Mesothelial cell of epicardium (in vitro differentiated cells): ENCODE measurements at regions not wholly inside any gene's neighbourhood (a gene's known extent, or its start where the extent isn't known, plus 50 kb on each side); places are given as distances from the start of the nearest gene placed in this dataset.

Experiments used
- DNase-seq, 2 experiments: peaks; one replicate each; pipeline ENCODE4 v3.0.0; 2021; ENCODE audit warnings: low spot score in 2 of 2; ENCODE audit not compliant: unreplicated experiment in 2 of 2
- H3K27ac Mint-ChIP-seq: 2 replicates; pipeline ENCODE4 v1.8.0; 2021; ENCODE audit warnings: mixed read lengths
- H3K27me3 Mint-ChIP-seq: 2 replicates; pipeline ENCODE4 v1.8.0; 2021; ENCODE audit warnings: low read depth, mixed read lengths
- H3K36me3 Mint-ChIP-seq: 2 replicates; pipeline ENCODE4 v1.8.0; 2021; ENCODE audit warnings: mixed read lengths
- H3K4me1 Mint-ChIP-seq: 2 replicates; pipeline ENCODE4 v1.8.0; 2021; ENCODE audit warnings: mixed read lengths
- H3K4me3 Mint-ChIP-seq: 2 replicates; pipeline ENCODE4 v1.8.0; 2021; ENCODE audit warnings: mild to moderate bottlenecking, moderate library complexity, mixed read lengths
- H3K9me3 Mint-ChIP-seq: 2 replicates; pipeline ENCODE4 v1.8.0; 2021; ENCODE audit warnings: mixed read lengths
- TF ChIP-seq, protein P1 (sequence below): fragments of 200-600 bp; sonication (generic); IDR thresholded peaks from one replicate; pipeline ENCODE4 v1.5.0; 2021; ENCODE audit warnings: antibody characterized with exemption; ENCODE audit not compliant: unreplicated experiment

DNA sequence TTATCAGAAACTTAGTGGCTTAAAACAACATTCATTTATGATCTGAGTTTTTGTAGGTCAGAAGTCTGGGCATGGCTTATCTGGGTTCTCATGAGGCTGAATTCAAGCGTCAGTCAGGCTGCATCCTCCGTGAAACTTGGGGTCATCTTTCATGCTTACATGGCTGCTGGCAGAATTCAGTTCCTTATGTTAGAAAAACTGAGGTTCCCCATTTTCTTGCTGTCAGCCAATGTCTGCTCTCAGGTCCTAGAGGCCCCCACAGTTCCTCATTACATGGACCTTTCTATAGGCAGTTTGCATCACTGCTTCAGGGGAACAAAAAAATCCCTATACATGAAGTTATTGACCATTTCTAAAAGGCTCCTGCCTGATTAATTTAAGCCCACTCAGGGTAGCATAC, 83.8 kb upstream of the NMUR2 start:
- Mint-ChIP-seq H3K27ac (no peak overlapping the region), H3K4me3 (no peak overlapping the region), H3K36me3 (no peaks in the 10 kb centered on the region), H3K9me3 (peaks cover 5% of the 10 kb centered on the region), H3K27me3 (peaks cover 1% of the 10 kb centered on the region), H3K4me1 (no peaks in the 10 kb centered on the region)
- DNase-seq, result no peak
- TF ChIP-seq, protein P1, sequence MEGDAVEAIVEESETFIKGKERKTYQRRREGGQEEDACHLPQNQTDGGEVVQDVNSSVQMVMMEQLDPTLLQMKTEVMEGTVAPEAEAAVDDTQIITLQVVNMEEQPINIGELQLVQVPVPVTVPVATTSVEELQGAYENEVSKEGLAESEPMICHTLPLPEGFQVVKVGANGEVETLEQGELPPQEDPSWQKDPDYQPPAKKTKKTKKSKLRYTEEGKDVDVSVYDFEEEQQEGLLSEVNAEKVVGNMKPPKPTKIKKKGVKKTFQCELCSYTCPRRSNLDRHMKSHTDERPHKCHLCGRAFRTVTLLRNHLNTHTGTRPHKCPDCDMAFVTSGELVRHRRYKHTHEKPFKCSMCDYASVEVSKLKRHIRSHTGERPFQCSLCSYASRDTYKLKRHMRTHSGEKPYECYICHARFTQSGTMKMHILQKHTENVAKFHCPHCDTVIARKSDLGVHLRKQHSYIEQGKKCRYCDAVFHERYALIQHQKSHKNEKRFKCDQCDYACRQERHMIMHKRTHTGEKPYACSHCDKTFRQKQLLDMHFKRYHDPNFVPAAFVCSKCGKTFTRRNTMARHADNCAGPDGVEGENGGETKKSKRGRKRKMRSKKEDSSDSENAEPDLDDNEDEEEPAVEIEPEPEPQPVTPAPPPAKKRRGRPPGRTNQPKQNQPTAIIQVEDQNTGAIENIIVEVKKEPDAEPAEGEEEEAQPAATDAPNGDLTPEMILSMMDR, result no peak

DNA sequence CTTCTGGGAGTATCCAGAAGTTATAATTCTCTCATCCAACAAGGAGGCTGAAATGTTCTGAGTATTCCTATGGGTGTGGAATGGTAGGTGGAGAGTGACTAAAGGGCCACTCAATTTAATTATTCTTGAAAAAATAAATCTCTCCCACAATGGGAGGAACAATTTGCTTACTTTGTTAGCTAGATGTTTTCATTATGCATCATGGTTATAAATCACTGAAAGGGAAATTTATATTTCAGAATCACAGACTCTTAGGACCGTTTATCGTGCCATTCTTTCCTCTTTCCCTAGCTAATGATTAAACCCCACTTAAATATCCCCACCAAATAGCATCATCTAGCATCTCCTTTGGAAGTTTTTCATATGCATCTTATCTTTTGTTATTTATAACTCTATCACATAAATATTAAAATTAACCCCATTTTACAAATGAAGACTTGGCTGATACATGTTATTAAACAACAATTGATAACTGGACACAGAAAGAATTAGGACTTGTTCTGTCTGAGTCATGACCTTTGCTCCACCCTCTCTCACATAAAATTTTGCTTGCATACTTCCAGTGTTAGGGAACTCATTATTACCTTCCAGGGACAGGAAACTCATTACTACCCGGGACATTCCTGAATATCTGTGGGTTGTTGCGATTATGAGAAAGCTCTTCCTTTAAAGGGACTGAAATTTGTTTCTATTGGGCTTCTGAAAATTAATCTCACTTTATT, 94.9 kb upstream of the NMUR2 start:
- Mint-ChIP-seq H3K27me3 (no peaks in the 10 kb centered on the region), H3K4me1 (no peaks in the 10 kb centered on the region), H3K27ac (no peak overlapping the region), H3K9me3 (peaks cover 14% of the 10 kb centered on the region), H3K4me3 (no peak overlapping the region), H3K36me3 (no peaks in the 10 kb centered on the region)
- TF ChIP-seq, protein P1, result no peak
- no peak for DNase-seq

DNA sequence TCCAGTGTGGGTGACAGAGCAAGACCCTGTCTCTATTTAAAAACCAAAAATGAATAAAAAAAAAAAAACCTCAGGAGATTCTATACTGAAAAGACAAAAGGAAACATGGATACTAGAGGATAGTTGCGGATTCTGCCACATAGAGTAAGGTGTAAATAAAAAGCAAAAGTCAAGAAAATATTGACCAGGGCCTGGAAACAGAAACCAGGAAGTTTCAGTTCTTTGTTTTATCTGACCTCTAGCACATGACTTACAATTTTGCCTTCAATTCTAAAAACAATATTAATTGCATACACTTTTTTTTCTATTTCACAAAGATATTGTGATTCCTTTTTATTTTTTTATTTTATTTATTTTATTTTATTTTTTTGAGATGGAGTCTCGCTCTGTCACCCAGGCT, 96.2 kb upstream of the NMUR2 start:
- H3K4me3 Mint-ChIP-seq, result no peak overlapping the region
- H3K27me3 Mint-ChIP-seq, result no peaks in the 10 kb centered on the region
- no peaks in the 10 kb centered on the region for H3K36me3 Mint-ChIP-seq
- H3K4me1 Mint-ChIP-seq, result no peaks in the 10 kb centered on the region
- TF ChIP-seq, protein P1, result no peak
- H3K9me3 Mint-ChIP-seq, result peaks cover 5% of the 10 kb centered on the region
- no peak for DNase-seq
- no peak overlapping the region for H3K27ac Mint-ChIP-seq

DNA sequence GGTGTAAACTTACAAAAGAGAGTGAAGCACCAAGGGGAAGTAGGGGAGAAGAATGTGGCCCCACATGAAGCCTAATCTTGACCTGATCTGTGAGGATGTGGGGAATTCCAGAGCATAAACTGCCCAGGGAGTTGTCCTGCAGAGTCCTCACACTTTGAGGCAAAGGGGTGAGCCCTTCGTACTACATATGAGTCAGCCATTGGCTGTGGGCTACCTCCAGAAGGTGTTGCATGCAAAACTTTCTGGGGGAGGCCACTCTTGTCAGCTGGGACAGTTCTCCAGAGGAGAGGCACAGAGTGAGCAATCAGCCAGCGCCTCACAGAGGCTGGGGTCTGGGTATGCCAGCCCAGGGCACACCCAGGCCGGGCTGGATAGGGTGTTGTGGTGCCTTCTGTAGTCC, 98.1 kb upstream of the NMUR2 start:
- no peaks in the 10 kb centered on the region for H3K9me3 Mint-ChIP-seq
- no peak for DNase-seq
- TF ChIP-seq, protein P1, result no peak
- H3K4me3 Mint-ChIP-seq, result no peak overlapping the region
- no peak overlapping the region for H3K27ac Mint-ChIP-seq
- H3K4me1 Mint-ChIP-seq, result no peaks in the 10 kb centered on the region
- H3K27me3 Mint-ChIP-seq, result peaks cover 5% of the 10 kb centered on the region
- no peaks in the 10 kb centered on the region for H3K36me3 Mint-ChIP-seq

DNA sequence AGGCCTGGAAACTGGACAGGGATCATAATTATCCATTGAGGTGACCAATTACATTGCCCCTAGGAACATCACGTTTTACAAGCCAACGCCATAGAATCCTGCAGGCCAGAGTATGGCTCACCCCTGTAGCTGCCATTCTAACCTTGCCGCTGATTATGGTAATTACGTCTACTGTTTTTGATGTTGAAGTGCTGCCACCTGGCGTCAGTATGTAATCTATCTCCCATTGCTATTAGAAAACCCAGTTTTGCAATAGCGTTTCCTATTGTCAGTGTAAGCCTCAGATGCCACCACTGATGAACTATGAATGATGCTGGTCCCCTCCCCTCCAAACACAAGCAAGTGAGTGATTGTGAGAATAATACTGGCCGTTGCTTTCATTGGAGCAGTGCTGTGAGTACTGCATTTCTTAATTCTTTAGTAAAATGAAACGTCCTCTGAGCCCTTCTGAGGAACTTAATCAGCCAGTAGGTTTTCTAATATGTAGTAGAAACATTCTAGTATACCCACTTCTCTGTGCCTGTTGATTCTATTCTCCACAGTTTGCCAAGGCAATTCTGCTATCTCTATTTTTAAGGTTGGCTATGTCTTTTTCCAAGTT, 100.5 kb upstream of the NMUR2 start:
- Mint-ChIP-seq H3K27me3 (peaks cover 5% of the 10 kb centered on the region), H3K36me3 (no peaks in the 10 kb centered on the region), H3K4me1 (no peaks in the 10 kb centered on the region), H3K9me3 (no peaks in the 10 kb centered on the region), H3K27ac (no peak overlapping the region), H3K4me3 (no peak overlapping the region)
- peak in 1 of 2 experiments; percentile 48 for DNase-seq
- TF ChIP-seq, protein P1, result peak; percentile 69
